ENCODE measurements at regions not wholly inside any gene's neighbourhood (a gene's known extent, or its start where the extent isn't known, plus 50 kb on each side); places are given as distances from the start of the nearest gene placed in this dataset.

GRCh38 chr4:138451276-138451663 is 209.1 kb upstream of the SLC7A11 start:
- Histone ChIP-seq H4K20me1 (ENCODE audit: control insufficient read depth, insufficient read depth, low read depth, low read length) (no peaks in the 10 kb centered on the region), H3K9me3 (ENCODE audit: control insufficient read depth, insufficient read depth, low read length) (no peaks in the 10 kb centered on the region), H3K4me2 (ENCODE audit: low read length) (no peak overlapping the region), H3K4me3 (ENCODE audit: low read length) (no peak overlapping the region), H3F3A (ENCODE audit: control insufficient read depth, insufficient read depth) (no peaks in the 10 kb centered on the region), H3K27me3 (ENCODE audit: control insufficient read depth, low read length) (no peaks in the 10 kb centered on the region), H3K9me2 (replicated peaks; ENCODE audit: control insufficient read depth, low read length) (no peaks in the 10 kb centered on the region), H3K79me2 (ENCODE audit: control insufficient read depth, low read length) (no peaks in the 10 kb centered on the region), H3K27ac (ENCODE audit: low read depth, low read length) (no peak overlapping the region), H3K36me3 (ENCODE audit: control insufficient read depth, low read length) (no peaks in the 10 kb centered on the region), H3K4me1 (ENCODE audit: control insufficient read depth, low read length) (no peaks in the 10 kb centered on the region)
- TF ChIP-seq, protein P1, sequence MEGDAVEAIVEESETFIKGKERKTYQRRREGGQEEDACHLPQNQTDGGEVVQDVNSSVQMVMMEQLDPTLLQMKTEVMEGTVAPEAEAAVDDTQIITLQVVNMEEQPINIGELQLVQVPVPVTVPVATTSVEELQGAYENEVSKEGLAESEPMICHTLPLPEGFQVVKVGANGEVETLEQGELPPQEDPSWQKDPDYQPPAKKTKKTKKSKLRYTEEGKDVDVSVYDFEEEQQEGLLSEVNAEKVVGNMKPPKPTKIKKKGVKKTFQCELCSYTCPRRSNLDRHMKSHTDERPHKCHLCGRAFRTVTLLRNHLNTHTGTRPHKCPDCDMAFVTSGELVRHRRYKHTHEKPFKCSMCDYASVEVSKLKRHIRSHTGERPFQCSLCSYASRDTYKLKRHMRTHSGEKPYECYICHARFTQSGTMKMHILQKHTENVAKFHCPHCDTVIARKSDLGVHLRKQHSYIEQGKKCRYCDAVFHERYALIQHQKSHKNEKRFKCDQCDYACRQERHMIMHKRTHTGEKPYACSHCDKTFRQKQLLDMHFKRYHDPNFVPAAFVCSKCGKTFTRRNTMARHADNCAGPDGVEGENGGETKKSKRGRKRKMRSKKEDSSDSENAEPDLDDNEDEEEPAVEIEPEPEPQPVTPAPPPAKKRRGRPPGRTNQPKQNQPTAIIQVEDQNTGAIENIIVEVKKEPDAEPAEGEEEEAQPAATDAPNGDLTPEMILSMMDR (IDR thresholded peaks at IDR 0.05; ENCODE audit: low read depth, low read length, poor library complexity, severe bottlenecking) = no peak
- TF ChIP-seq EZH2phosphoT487 (IDR thresholded peaks at IDR 0.05; ENCODE audit: borderline replicate concordance, low read length) = no peak

- no peak overlapping the region for H3K27ac ChIP-seq (ENCODE audit: low read depth, low read length)
- H3K4me3 ChIP-seq (ENCODE audit: low read length) = no peak overlapping the region
- no peak overlapping the region for H3K4me2 ChIP-seq (ENCODE audit: low read length)
- H3K9me2 ChIP-seq (replicated peaks; ENCODE audit: control insufficient read depth, low read length) = no peaks in the 10 kb centered on the region
- no peaks in the 10 kb centered on the region for H3K36me3 ChIP-seq (ENCODE audit: control insufficient read depth, low read length)
- H3K79me2 ChIP-seq (ENCODE audit: control insufficient read depth, low read length) = no peaks in the 10 kb centered on the region
- H4K20me1 ChIP-seq (ENCODE audit: control insufficient read depth, insufficient read depth, low read depth, low read length) = no peaks in the 10 kb centered on the region
- no peaks in the 10 kb centered on the region for H3K4me1 ChIP-seq (ENCODE audit: control insufficient read depth, low read length)
- H3K27me3 ChIP-seq (ENCODE audit: control insufficient read depth, low read length) = no peaks in the 10 kb centered on the region
- H3F3A ChIP-seq (ENCODE audit: control insufficient read depth, insufficient read depth) = no peaks in the 10 kb centered on the region
- no peaks in the 10 kb centered on the region for H3K9me3 ChIP-seq (ENCODE audit: control insufficient read depth, insufficient read depth, low read length)
- TF ChIP-seq EZH2phosphoT487 (IDR thresholded peaks at IDR 0.05; ENCODE audit: borderline replicate concordance, low read length) = no peak
- TF ChIP-seq, protein P1 (IDR thresholded peaks at IDR 0.05; ENCODE audit: low read depth, low read length, poor library complexity, severe bottlenecking) = no peak
Measured at GRCh38 chr4:138450546-138451275, 208.6 kb upstream of the SLC7A11 start.

GRCh38 chr4:138449938-138450337 is 207.8 kb upstream of the SLC7A11 start:
- Histone ChIP-seq H3K4me2 (ENCODE audit: low read length) (no peak overlapping the region), H3K27ac (ENCODE audit: low read depth, low read length) (no peak overlapping the region)

More at GRCh38 chr4:138449938-138450337, 207.8 kb upstream of the SLC7A11 start:
- H3K27me3 ChIP-seq (ENCODE audit: control insufficient read depth, low read length) = no peaks in the 10 kb centered on the region
- H3K79me2 ChIP-seq (ENCODE audit: control insufficient read depth, low read length) = no peaks in the 10 kb centered on the region
- no peaks in the 10 kb centered on the region for H3K9me2 ChIP-seq (replicated peaks; ENCODE audit: control insufficient read depth, low read length)
- no peaks in the 10 kb centered on the region for H3K36me3 ChIP-seq (ENCODE audit: control insufficient read depth, low read length)
- H4K20me1 ChIP-seq (ENCODE audit: control insufficient read depth, insufficient read depth, low read depth, low read length) = no peaks in the 10 kb centered on the region
- TF ChIP-seq EZH2phosphoT487 (IDR thresholded peaks at IDR 0.05; ENCODE audit: borderline replicate concordance, low read length) = no peak
- TF ChIP-seq, protein P1 (IDR thresholded peaks at IDR 0.05; ENCODE audit: low read depth, low read length, poor library complexity, severe bottlenecking) = no peak
- no peaks in the 10 kb centered on the region for H3F3A ChIP-seq (ENCODE audit: control insufficient read depth, insufficient read depth)
- H3K9me3 ChIP-seq (ENCODE audit: control insufficient read depth, insufficient read depth, low read length) = no peaks in the 10 kb centered on the region
- H3K4me3 ChIP-seq (ENCODE audit: low read length) = no peak overlapping the region
- no peaks in the 10 kb centered on the region for H3K4me1 ChIP-seq (ENCODE audit: control insufficient read depth, low read length)

All from DOHH2 (cell line).